GM21737 (cell line): ENCODE measurements at regions not wholly inside any gene's neighbourhood (a gene's known extent, or its start where the extent isn't known, plus 50 kb on each side); places are given as distances from the start of the nearest gene placed in this dataset.
"Not testable (repeated sequence)": the region's sequence is repeated elsewhere in the genome, so short reads cannot be mapped to it uniquely, and the experiment has no call there.

Source experiments
- ATAC-seq: cut with Tn5 transposase; IDR thresholded peaks from one replicate; pipeline ENCODE4 v1.9.1; 2021; ENCODE audit warnings: mild to moderate bottlenecking, moderate library complexity; ENCODE audit not compliant: unreplicated experiment

GRCh38 chr6:142633317-142633716 is 311.7 kb downstream of the HIVEP2 start:
- ATAC-seq = no peak

GRCh38 chr6:142635130-142635529 is 309.8 kb downstream of the HIVEP2 start:
- ATAC-seq = no peak

DNA sequence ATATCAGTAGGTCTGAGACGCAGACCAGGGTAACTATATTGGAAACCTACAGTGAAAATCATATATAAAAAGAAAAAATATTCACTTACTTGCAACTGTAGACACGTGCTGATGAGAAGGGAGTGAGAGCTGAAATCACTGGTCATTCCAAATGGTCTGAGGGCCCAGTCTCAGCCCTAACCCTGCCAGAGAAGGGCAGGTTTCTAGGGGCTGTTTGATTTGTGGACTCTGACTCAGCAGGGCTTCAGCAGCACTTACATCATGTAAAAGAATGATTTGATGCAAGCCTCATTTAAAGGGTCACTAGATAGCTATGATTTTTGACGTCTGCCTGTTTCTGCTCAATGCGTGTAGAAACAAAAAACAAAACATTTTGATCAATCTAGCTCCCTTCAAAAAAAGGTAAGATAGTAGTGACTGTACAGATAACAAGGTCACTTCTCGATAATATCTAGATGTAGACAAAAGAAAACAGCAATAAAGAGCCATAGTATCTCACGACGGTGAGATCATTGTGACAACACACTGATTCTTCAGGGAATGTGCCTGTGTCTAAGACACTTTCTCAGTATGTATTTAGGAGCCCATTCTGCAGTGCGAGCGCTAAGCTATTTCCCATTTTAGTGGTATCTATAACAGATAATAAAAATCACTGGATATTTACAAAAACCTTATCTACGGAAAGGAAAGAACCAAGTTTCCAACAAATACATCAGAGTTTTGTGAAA is 307.2 kb downstream of the HIVEP2 start:
- ATAC-seq = no peak

DNA sequence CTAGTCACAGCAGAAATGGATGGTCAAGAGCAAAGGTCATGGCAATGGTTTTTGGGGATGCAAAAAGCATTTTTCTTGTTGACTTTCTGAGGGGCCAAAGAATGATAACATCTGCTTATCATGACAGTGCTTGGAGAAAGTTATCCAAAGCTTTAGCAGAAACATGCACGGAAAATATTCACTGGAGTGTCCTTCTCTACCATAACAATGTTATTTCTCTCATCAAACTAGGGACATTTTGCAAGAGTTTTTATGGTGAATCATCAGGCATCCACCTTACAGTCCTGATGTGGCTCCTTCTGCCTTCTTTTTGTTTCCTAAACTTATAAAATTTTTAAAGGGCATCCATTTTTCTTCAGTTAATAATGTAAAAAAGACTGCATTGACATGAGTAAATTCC is 302.3 kb downstream of the HIVEP2 start:
- ATAC-seq = no peak

DNA sequence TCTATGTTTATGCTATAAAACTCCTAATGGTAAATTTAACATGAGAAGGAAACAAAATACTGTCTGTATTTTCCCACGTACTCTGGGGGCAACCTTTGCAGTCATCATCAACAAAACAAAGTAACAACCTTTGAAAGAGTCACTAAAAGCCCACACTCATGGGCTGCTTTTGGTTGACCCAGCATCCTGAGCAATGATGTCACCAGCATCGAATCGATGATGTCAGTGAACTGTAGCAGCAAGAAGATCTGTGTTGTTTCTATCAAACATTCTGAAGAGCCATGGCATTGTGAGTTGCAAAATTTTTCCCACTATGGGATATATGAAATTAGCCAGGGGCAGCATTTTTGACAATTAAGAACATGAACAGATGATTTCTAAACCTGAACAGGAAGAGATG is 300.1 kb downstream of the HIVEP2 start:
- ATAC-seq = no peak

DNA sequence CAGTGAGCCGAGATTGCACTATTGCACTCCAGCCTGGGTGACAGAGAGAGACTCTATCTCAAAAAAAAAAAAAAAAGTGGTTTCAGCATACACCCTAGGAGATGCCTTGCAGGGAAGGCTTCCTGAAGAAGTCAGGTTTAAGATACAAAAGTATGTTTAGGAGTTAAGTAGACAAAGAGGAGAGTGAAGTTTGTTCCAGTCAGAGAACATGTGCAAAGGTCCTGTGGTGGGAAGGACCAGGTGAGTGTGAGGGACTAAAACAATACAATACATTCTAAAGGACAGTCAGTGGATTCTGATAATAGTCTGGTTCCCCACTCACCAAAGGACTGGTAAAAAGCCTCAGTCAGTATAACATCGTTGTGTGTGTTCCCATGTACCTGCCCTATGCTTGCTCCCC is 299.3 kb downstream of the HIVEP2 start:
- no peak for ATAC-seq

DNA sequence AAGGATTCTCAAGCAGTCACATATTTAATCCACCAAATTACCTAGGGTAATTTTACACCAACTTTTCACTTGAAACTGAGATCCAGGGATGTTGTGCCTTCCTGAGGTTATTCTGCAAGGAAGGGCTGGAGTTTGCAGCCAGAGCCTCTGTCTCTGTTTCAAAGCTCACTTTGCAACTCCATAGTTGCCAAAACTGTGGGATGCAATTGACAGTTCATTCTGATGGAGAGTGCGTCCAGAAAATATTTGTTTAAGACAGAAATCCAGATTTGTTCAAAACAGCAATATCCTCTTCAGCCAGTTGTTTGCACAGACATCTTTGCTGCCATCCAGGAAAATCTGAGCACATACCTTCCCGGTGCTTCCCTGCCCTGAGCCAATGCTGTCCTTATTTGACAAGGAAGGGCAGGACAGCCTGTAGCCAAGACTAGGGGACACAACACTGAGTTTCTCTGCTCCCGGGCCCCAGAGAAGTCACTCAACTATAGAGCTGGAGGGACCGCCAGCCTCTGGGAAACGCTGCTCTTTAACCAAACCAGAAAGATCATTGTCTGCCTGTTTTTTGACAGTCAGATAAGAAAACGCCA is 297.4 kb downstream of the HIVEP2 start:
- no peak for ATAC-seq

DNA sequence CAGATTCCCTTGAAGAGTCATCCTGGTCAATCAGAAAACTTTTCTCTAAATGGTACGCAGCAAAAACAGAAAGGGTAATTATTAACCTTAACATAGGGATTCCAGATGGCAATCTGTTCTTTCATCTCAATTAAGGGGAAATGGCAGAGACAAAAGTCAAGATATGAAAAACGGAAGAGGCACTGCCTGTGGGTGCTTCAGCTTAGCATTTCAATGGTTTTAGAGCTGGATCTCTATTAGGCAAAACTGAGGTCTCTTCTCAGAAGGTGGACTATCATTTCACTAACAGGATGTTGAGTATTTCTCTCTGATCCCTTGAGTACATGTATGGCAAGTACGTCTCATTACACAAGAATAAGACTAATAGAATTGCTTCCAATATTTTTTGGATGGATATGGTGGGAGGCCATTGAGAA is 296.9 kb downstream of the HIVEP2 start:
- no peak for ATAC-seq

DNA sequence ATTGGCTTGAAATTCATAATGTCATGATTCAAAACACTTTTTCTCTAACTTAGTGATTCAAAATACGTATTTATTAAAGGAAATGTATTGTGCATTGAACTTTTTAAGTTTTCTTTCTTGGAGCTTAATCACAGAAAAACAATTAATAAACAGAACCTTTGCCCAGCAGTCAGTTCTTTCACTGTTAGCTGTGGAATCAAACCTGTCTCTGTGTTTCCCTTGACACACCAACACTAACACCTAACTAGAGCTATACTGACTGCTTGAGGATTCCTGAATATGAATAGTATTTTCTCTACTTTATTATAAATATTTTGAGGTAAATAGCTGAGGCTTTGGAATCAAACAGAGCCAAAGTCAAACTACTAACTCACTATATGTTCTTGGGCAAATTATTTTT is 296.4 kb downstream of the HIVEP2 start:
- ATAC-seq = no peak

DNA sequence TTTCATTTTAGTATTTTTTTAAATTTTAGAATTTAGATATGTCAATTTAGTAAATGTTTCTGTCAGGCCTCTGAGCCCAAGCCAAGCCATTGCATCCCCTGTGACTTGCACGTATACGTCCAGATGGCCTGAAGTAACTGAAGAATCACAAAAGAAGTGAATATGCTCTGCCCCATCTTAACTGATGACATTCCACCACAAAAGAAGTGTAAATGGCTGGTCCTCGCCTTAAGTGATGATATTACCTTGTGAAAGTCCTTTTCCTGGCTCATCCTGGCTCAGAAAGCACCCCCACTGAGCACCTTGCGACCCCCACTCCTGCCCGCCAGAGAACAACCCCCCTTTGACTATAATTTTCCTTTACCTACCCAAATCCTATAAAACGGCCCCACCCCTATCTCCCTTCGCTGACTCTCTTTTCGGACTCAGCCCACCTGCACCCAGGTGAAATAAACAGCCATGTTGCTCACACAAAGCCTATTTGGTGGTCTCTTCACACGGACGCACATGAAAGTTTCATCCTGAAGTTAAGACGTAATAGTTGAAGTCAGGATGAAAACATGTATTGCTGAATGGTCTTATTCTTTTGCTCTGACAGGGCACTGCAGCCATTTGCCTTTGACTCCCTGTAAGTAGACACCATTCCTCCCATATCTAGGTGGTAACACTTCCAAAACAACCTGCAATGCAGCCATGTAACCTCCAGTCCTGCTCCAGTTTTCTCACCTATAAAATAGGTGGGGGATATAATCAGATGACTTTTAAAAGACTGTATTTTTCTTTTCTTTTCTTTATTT is 295.3 kb downstream of the HIVEP2 start:
- not testable (repeated sequence) for ATAC-seq

GRCh38 chr6:142651384-142651783 is 293.6 kb downstream of the HIVEP2 start:
- no peak for ATAC-seq

GRCh38 chr6:142653710-142654420 is 291.1 kb downstream of the HIVEP2 start:
- ATAC-seq = no peak

DNA sequence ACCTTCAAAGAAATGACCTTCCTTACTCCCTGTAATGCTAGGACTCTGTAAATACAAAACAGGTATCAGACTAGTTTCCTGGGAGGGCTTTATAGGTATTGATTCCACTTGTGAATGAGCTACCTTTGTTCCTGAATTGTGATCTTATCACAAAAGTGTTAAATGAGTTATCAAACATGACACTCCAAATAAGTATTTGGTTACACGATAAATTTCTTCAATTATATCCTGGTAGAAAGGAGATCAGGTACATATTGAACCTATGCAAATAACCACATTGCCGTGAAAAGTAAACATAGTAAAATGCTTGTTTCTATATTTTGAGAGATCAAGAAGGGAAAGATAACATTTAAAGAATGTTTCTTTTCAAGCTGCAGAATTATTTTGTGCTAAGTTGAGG is 285.3 kb downstream of the HIVEP2 start:
- no peak for ATAC-seq

DNA sequence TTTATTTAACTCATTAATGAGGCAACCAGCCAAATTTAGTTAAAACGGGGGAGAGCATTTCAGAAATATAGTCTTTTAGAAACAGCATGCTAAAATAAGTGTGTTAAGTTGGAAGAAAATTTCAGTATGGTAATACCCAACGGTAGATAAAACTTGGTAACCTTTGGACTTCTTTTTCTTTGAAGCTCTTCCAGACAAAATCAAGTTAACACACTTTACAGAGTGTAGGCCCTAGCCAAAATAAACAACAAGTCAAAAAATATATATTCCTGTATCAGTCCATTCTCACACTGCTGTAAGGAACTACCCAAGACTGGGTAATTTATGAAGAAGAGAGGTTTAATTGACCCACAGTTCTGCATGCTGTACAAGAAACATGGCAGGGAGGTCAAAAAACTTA is 279.6 kb downstream of the HIVEP2 start:
- no peak for ATAC-seq

DNA sequence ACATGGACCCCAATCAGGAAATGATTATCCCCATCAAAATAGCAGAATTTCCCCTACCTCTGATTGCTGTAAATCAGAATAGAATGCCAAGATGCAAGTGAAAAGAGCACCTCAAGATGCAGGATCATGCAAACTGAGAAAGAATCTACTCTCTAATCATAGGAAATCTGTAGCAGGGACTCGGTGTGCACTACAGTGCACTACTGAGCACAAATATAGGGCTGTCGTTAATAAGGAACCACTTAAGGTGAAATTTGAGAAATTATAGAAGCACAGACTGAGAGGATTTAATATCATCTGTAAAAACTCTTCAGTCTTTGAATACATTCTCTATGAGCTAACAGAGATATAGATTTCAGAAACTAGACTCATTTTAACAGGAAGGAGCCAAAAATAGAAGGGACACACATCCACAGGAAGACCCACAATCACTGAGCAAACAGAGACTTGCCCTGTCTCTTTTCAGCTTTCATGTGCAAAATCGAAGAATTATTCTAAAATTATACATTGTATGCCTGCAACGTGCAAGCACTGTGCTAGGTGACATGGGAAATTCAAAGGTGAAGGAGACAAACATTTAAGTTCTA is 278.3 kb downstream of the HIVEP2 start:
- no peak for ATAC-seq

DNA sequence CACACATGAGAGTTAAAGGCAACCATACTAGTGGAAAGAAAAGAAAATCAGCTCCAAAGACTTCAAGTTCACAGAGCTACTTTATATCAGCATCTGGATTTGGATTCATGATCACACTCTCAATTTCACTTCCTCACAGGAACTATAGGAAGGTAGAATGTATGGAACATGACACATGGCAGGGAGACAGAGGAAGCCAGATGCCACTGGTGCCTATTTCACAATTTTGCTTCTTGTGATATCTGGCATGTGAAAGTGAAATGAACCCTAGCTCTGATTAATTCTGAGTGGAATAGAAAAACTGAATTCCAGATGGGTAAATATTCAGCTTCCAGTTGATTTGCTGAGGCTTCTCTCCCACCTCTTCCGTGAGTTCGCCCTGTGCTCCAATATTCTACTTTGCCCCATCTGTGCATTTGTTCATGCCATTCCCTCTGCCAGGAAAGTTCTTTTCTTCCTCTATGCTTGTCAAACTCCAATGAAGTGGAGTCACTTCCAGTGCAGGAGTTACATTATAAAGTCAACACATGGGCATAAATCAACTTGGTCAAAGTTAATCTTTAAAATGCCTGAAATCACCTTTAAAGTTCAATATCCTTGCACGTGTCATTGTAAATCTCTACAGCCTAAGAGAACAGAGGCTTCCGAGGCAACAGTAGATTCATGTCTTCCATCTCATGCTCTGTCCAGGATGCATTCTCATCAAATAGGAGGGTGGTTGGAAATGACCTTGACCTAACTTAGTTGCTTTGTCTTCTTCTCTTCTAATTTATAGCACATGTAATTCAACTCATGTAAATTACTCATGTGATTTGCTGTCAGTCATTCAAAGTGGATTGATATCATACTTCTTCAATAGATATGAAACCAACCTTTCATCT is 275.3 kb downstream of the HIVEP2 start:
- no peak for ATAC-seq

- ATAC-seq = peak; percentile 72
Measured at GRCh38 chr6:142671791-142672190, 273.2 kb downstream of the HIVEP2 start.

DNA sequence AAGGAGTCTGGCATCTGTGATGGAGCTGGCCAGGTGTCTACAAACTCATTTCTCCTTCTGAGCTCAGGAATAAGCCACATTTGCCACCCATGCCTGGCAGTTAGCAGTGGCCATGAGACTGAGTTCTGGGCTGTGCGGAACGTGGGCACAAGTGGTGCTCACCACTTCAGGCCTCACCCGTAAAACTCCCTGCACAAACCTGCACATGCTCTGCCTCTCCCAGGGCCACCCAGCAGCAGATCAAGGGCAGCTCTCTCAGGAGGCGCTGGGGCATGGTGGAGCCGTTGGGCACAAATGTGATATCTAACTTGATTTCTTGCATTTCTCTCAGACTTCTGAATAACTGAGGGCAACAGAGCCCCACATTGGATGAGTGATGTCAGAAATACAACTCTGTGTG is 269.5 kb downstream of the HIVEP2 start:
- no peak for ATAC-seq

- no peak for ATAC-seq
Measured at GRCh38 chr6:142676027-142676443, 268.9 kb downstream of the HIVEP2 start.

DNA sequence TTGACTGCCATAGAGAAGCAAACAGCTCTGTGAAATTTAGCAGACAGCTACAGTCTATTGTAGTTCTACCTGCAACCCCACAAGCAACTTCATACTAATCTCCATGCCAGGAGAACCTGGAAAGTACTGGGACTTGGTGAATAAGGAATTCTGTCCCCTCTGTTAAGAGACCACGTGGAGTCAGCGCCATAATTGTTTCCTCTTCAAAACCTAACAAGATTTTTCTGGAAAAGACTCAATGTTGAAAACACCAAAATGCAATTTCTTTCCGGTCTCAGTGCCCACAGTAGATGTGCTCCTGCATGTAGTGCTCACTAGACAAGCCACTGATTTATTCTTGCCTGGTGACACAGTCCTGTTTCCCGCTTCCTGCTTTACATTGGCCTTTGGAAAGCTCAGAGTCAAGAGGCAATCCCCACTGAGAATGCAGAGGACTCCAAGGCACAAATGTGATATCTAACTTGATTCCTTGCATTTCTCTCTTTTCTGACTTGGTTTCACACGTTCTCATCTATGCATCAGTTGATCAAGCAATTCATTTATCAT is 268.3 kb downstream of the HIVEP2 start:
- no peak for ATAC-seq
